HG03565 (cell line): ENCODE measurements at regions not wholly inside any gene's neighbourhood (a gene's known extent, or its start where the extent isn't known, plus 50 kb on each side); places are given as distances from the start of the nearest gene placed in this dataset.

Source experiments
- ATAC-seq: cut with Tn5 transposase; IDR thresholded peaks from one replicate; pipeline ENCODE4 v1.9.1; 2021; ENCODE audit warnings: mild to moderate bottlenecking, moderate library complexity; ENCODE audit not compliant: unreplicated experiment

DNA sequence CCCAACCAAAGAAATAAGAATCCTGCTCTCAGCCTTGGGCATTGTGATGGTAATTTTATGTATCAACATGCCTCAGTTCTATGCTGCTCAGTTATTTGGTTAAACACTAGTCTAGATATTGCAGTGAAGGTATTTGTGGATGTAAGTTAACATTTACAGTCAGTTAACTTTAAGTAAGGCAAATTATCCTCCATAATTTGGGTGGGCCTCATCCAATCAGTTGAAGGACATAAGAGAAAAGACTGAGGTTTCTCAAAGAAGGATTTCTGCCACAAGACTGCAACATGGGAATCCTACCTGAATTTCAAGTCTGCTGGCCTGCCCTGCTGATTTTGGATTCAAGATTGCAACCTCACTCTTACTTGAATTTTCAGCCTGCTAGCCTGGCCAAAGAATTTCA is 975.5 kb upstream of the ACVR2A start:
- no peak for ATAC-seq

DNA sequence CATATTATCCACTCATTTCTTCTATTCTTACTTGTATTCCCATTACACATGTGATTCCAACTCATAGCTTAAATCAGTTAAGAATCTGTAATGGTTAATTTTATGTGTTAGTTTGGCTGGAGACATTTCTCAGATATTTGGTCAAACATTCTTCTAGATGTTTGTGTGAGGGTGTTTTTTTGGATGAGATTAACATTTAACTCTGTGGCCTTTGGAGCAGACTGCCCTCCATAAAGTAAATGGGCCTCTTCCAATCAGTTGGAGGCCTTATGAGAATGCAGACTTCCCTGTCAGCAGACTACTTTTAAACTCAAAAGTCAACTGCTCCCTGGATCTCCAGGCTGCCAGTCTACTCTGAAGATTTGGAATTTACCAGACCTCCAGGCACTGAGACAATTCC is 976.8 kb upstream of the ACVR2A start:
- ATAC-seq: no peak

DNA sequence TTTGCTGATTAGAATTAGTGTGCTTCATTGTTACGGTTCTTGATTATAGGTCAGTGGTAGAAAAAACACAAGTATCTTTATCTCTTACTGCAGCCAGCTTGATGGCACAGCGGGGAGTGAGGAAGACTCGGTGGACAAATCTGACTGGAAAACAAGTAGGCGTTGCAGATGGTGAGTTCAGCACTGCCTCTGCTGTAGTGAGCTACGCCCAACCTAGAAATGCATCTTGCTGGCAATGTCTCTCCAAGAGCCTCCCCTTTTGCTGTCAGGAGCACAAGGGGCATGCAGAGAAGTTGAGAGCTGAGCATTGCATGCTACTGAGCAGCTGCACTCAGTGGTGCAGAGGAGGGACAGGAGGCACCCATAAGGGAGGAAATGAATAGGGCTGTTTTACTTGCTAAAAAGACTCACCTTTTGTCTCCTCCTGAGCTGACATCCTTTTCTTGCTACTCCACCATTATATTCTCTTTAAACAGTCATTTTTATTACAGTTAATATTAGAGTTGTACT is 977.3 kb upstream of the ACVR2A start:
- no peak for ATAC-seq

DNA sequence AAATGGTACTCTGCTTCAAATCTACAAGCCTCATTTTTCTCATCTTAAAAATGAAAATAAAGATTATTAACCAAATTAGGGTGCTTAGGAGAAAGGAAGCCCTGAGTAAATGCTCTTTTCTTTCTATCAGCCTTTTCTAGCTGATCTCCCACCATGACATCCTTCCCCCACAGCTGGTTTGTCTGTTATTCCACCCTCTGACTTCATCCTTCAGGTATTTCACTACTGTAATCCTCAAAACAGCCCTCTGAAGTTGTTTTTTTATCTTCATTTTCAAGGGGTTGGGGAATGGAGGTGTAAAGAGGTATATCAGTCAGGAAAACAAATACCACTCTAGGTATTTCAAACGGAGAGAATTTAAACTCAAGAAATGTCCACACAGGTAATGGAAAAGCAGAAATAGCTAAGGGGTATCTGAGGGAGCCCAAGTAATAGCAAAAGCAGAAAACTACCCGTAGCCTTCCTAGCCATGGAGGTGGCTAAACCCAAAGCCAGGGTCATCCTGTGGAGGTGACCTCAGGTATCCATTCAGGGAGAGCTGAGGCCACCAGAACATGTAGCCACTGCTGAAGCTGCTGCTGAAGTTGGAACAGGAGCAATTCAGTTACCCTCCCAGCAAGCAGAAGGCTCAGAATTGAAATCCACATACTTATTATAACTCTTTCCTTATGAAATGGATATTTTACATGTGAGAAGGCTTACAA is 990.9 kb upstream of the ACVR2A start:
- no peak for ATAC-seq

DNA sequence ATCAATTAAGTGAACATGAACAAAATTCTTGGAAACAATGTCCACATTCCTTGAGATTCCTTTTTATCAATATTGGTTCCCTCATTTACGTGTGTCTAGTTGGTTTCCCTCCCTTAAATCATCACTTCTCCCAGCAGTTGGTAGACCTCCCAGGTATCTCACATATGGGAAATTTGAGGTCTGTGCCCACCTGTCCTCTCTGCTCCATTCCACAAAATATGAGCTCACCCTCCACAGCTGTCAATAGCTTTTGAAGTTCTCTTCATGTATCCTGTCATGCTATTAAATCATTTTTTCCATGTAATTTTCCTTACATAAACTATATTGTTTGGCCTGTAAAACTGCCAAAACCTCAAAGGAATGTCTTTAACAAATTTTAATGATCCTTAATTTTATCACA is 992.2 kb upstream of the ACVR2A start:
- no peak for ATAC-seq

DNA sequence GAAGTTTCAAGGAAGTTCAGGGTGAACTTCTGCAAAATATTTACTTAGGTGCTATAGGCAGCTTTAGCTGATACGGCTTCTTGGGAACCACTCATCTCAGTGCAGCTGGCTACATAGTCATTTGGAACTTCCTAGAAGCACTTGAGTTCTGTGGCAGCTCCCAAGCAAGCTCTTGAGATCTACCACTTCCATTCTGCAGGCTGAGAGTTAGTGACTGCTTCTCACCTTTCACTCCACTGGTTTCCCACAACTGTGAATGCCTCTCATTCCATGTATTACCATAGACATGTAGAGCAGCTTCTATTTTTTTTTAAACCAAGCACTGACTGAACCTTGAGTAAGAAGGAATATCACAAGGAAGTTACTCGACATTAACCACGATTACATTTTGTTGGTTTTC is 994.1 kb upstream of the ACVR2A start:
- no peak for ATAC-seq

DNA sequence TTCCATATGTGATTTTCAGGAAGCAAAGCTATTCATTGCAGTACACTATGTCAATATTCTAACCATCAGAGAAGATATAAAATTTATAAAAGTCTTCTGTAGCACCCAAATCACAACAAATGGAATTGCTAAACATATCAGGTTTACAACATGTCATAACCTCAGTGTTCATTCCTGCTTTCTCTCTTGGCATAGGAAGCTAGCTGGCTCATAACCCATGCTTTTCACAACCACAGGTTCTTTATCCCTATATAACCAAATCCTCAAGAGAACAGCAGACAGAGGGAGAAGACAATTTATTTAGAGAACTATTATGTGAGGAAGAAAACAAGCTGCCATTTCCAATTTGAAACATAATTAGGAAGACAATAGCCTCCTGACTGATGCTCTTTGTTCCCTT is 997.0 kb upstream of the ACVR2A start:
- ATAC-seq: no peak

DNA sequence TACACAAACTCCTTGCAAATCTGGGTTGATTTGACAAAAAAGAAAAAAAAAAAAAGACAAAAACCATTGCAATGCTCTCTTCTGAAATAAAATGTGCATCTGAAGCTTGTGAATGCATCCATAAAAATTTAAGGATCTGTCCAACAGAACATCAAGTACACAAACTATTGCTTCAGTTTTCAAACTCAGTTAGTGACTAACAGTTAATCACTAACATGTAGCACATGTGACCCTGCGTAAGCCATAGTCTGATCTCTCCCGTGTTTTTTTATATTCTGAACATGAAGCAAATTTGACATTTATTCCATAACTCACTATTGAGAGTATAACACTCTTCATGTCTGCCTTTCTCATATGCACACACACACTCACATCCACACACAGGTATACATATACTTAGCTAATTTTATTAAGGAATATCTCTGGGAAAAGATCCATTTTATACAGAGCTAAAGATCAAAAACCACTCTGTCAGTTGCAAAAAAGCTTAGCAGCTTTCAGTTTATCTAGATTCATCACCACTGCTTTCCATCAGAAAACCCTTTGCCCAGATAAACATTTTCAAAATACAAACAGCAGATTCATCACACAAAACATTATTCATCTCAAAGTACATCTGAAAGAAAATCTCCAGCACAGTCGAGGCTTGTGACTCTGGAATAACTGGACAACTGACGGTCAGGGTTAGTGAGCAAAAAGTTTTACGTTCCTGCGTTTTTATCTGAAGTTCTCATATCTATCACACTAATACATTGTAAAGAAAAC is 1000.4 kb upstream of the ACVR2A start:
- no peak for ATAC-seq

DNA sequence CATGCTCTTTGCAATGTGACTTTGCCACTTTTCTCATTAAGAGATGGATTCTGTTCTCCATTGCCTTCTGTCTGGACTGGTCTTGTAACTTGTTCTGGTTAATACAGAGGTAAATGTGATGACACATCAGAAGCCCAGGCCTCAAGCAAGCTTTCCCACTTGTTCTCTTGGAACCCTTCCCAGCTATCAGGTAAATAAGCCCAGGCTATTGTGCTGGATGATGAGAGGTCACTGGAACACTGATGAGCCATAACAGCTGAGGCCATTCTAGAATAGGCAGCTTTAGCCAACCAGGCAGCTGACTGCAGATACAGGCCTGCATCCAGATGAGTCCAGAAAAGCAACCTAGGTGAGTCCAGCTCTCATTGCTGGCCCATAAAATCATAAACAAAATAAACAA is 1007.0 kb upstream of the ACVR2A start:
- ATAC-seq: no peak

DNA sequence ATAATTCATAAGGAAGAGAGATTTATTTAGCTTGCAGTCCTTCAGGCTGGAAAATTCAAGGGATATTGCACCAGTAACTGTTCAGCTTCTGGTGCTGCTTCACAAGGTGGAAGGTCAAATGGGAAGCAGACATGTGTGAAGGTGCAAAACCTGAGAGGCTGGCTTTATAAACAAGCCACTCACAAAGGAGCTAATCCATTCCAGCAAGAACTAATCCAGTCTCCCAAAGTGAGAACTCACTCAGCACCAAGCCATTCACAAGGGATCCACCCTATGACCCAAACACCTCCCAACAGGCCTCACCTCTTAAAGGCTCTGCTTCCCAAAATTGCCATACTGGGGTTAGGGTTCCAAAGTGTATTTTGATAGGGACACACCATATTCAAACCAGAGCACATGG is 1018.4 kb upstream of the ACVR2A start:
- ATAC-seq: no peak

DNA sequence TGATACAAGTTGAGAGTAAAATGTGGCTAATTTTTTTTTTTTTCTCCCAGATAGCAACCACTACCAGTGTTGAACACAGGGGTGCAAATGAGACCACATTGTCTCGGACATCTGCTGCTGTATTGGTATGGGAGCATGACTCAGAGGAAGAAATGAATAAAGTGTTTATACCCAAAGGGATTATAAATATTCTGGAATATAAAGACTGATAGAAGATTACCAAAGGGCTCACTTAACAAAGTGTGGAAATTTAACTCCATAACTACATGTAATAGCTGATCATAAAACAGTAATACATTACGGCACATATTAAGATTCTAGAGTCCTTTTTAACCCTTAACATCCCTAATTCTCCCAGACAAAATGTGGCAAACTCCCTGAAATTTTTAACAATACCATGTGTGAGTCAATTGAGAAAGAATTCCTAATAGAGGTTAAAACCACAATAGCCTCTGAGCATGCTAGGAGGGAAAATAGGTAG is 1023.0 kb upstream of the ACVR2A start:
- no peak for ATAC-seq

DNA sequence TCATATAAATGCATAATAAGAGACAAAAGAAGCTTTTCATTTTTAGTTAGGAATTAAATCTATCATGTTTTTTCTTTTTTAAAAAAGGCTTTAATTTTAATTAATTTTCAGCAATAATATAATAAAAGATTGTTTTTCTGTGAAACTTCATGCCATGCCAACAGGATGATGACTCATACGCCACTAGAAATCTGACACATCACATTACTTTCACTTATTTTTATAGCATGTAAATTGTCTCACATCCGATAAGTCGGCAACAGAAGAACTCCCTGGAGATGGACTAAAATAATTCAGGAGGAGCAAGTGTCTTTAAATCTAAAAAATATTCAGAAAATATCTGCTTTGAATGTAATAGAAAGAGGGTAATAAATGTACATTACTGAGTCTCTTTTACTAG is 1024.2 kb upstream of the ACVR2A start:
- no peak for ATAC-seq

DNA sequence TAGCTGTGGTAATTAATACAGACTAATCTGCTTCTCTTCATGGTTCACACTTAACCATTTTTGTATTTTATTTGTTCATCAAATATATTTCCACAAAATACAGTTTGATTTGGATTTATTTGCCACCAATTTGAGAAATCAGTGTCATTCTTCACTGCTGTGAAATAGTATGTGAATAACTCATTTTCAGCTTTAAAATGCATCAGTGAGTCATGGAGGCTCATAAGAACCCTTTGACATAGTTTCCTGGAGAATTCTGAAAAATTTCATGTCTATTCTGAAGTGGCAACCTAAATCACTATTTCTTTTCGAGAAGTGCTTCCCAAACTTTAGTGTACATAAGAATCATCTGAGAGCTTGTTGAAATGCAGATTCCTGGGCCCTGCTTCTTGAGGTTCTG is 1026.7 kb upstream of the ACVR2A start:
- no peak for ATAC-seq

DNA sequence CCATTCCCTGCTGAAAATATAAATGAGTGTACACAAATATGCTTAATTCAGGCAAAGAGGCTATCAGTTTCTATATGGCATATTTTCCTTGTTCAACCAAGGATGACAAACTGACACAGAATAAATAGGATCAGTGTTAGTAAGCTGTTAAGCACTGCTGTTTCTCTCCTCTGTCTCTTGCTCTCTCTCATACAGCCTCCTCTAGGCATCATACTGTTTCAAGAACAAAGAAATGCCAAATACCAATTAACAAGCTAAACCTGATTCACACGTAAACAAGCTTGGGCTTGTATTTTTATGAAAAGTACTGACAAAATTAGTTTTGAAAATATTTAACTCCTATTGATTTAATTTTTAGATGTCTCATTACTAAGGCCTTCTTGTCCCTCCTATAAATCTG is 1027.2 kb upstream of the ACVR2A start:
- no peak for ATAC-seq

DNA sequence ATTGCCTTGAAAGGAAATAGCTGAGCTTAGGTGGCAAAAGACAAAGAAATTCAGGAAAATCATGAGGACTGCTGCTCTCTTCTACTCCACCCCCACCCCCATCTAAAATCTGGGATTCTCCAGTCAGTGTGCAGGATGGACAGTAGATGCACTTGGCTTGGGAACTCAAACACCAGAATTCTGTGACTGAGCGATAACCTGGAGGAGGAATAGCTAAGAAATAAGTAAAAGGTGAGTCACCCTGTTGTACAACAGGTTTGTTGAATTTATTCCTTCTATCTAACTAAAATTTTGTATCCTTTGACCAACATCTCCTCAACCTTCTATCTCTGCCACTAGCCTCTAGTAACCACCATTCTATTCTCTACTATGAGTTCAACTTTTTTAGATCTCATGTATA is 1029.9 kb upstream of the ACVR2A start:
- ATAC-seq: no peak

DNA sequence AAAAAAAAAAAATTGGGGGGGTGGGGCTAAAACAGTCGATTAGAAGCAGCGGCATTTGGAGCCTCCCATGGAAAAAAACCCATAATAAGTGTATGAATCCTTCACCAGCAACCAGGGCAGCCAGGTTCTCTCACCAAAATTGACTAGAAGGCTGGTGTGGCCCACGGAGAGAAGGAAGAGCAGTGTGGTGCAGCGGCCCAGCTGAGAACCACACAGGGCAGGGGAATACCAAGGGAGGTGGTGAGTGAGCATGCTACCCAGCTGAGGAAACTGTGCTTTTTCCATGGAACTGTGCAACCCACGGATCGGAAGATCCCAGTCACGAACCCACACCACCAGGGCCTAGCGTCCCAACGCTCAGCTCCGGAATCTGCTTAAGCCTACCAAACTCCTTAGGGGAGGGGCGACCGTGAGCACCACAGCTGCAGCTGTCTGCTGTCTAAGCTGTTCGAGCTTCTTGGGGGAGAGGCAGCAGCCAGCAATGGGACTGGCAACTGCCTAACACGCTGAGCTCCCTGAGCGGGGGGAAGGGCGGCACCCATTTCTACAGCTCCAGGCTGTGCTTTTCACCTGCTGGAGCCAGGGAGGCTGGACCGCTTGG is 1037.2 kb upstream of the ACVR2A start:
- ATAC-seq: no peak

DNA sequence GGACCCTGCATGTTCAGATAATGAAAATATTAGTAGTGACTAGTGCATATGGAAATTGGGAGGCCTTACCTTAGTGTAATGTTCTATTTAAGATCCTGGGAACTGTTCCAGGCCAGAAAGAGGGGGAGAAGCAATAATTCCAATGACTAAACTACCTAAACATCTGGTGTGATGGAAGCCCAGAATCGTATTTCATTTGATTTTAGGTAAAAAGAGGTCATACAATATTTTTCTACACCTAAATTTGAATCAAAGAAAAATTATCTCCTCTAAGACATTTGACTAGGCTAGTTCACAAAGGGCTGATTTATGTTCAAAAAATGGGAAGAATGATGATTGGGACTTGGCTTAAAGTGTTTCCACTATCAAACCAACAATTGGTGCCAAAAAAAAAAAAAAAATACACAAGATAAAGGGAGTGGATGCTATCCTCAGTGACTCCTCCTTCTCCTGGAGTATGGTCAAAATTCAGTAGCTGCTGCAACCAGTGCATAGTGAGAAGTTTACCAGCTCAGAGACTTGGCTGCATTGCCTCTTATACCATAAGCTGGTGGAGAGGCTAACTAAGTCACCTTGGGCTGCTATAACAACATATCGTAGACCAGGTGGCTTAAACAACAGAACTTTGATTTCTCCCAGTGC is 1038.3 kb upstream of the ACVR2A start:
- ATAC-seq: no peak

DNA sequence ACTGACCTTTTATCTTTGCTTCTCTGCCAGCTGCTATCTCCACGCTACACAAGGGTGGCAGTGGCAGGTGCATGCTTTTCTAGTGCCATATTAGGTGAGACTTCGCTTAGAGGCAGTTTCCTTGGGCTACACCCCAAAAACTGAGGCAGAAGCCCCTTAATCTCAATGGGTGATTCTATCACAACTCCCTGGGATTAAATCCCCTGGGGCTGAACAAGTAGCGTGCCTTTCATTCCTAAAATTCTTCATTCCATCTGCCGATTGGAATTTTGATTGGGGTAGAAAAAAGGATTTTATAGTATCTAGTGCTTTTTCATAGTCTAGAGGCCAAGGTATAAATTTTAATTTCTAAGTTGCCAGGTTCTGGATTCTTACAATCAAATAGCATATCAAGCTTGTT is 1040.5 kb upstream of the ACVR2A start:
- no peak for ATAC-seq

DNA sequence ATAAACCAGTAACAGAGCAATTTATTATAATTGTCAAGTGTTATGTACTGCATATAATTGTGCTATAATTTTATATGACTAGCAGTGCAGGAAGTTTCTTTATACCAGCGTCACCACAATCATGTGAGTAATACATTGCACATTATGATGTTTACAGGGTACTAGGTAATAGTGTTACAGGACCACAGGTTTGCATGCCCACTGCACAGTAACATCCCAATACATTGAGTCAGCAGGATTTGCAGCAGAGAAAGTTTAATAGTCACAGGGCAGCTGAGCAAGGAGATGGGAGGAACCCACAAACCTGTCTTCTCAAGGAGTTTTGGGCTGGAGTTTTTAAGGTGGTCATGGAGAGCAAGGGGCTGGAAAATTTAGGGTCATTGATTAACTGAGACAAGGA is 1042.9 kb upstream of the ACVR2A start:
- no peak for ATAC-seq

DNA sequence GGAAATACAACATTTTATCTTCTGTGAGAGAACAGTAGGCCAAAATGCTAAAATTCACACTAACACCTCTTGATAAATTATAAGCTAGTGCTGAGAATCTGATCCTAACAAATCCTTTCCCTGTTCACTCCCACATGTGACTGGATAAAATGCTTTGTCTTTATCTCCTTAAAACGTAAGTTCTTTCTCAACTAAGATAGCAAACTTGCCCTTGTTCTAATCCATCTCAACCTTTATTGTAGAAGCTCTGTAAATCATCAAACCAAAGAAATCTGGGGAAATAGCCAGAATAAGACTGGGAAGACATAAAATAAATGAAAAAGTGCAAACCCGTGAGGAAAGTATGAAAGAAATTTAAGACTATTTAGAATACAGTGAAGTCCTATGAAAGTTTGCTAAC is 1058.4 kb upstream of the ACVR2A start:
- ATAC-seq: no peak

DNA sequence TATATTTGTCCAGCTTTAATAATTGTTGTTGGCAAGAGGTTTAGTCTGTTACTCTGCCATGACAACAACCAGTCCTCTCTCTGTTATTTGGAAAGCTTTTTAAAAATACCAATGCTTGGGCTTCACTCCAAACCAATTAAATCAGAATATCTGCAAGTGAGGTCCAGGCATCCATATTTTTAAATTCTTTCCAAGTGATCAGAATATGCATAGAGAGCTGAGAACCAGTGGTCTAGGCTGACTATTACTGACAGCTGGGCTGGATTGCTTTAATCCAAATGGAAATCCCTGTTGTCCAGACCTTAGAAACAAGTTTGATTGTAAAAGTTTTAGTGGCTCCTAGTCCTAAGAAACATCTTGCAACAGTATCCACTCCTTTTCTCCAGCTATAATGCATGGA is 1059.7 kb upstream of the ACVR2A start:
- no peak for ATAC-seq

DNA sequence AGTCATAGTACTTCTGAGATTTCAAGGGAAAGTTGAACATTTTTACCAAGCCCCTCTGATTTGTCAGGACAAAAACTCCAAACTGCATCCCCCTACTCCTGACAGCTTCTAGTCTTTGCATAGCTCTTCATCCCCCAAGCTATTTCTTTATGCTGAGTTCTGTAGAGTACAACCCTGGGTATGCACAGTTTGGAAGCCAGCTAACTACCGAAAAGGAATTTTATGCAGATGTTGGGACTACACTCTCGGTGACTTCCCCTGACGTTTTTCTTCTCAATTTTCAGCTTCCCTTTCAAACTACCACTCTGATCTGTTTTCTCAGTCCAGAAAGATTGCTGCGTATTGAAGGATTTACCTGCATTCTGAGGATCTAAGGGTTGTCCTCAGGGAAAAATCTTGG is 1060.2 kb upstream of the ACVR2A start:
- ATAC-seq: no peak
